ENCODE measurements at regions not wholly inside any gene's neighbourhood (a gene's known extent, or its start where the extent isn't known, plus 50 kb on each side); places are given as distances from the start of the nearest gene placed in this dataset.

DNA sequence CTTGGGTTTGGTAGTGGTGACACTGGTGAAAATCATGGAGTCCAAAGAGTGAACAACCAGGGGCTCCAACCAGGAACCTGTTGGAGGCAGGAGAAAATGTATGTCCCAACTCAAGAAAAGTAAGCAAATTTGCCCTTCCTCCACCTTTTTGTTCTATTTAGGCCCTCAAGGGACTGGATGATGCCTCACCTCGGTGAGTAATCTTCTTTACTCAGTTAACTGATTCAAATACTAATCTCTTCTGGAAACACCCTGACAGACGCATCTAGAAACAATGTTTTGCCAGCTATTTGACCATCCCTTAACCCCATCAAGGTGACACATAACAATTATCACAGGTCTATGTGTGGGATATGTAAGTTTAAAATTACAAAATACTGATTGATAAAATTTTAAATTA, 272.4 kb upstream of the FOXG1 start:
- TF ChIP-seq, protein P1, sequence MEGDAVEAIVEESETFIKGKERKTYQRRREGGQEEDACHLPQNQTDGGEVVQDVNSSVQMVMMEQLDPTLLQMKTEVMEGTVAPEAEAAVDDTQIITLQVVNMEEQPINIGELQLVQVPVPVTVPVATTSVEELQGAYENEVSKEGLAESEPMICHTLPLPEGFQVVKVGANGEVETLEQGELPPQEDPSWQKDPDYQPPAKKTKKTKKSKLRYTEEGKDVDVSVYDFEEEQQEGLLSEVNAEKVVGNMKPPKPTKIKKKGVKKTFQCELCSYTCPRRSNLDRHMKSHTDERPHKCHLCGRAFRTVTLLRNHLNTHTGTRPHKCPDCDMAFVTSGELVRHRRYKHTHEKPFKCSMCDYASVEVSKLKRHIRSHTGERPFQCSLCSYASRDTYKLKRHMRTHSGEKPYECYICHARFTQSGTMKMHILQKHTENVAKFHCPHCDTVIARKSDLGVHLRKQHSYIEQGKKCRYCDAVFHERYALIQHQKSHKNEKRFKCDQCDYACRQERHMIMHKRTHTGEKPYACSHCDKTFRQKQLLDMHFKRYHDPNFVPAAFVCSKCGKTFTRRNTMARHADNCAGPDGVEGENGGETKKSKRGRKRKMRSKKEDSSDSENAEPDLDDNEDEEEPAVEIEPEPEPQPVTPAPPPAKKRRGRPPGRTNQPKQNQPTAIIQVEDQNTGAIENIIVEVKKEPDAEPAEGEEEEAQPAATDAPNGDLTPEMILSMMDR (IDR thresholded peaks at IDR 0.05; ENCODE audit: borderline replicate concordance, insufficient read depth, low read depth, low read length), result no peak
- no peak overlapping the region for H3K4me3 ChIP-seq (ENCODE audit: low read depth, low read length)

- H3K4me3 ChIP-seq (ENCODE audit: low read depth, low read length), result no peak overlapping the region
- TF ChIP-seq, protein P1 (IDR thresholded peaks at IDR 0.05; ENCODE audit: borderline replicate concordance, insufficient read depth, low read depth, low read length), result no peak
These were observed 270.2 kb upstream of the FOXG1 start for GRCh38 chr14:28496364-28496763.

GRCh38 chr14:28502517-28502916, 264.1 kb upstream of the FOXG1 start:
- H3K4me3 ChIP-seq (ENCODE audit: low read depth, low read length), result no peak overlapping the region
- TF ChIP-seq, protein P1 (IDR thresholded peaks at IDR 0.05; ENCODE audit: borderline replicate concordance, insufficient read depth, low read depth, low read length), result no peak

- H3K4me3 ChIP-seq (ENCODE audit: low read depth, low read length), result no peak overlapping the region
- TF ChIP-seq, protein P1 (IDR thresholded peaks at IDR 0.05; ENCODE audit: borderline replicate concordance, insufficient read depth, low read depth, low read length), result no peak
These were observed 251.0 kb upstream of the FOXG1 start for GRCh38 chr14:28515571-28515970.

GRCh38 chr14:28536889-28537288, 229.7 kb upstream of the FOXG1 start:
- TF ChIP-seq, protein P1 (IDR thresholded peaks at IDR 0.05; ENCODE audit: borderline replicate concordance, insufficient read depth, low read depth, low read length), result no peak
- no peak overlapping the region for H3K4me3 ChIP-seq (ENCODE audit: low read depth, low read length)

DNA sequence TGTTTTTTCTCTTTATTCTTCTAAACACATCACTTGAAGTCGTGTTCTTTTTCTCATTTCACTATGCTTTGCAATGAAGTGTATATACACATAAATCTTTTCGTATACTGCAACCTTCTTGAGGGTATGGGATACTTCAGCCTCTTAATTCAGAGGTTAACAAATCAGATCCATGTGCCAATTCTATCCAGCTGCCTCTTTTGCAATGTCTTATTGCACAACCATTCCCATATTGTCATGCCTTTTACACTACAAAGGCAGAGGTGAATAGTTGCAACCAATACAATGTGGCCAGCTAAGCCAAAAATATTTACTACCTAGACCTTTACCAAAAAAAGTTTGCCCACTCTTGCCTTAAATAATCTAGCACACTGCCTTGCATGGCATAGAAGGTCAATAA, 224.5 kb upstream of the FOXG1 start:
- H3K4me3 ChIP-seq (ENCODE audit: low read depth, low read length), result no peak overlapping the region
- TF ChIP-seq, protein P1 (IDR thresholded peaks at IDR 0.05; ENCODE audit: borderline replicate concordance, insufficient read depth, low read depth, low read length), result no peak

- no peak overlapping the region for H3K4me3 ChIP-seq (ENCODE audit: low read depth, low read length)
- TF ChIP-seq, protein P1 (IDR thresholded peaks at IDR 0.05; ENCODE audit: borderline replicate concordance, insufficient read depth, low read depth, low read length), result no peak
These were observed 201.2 kb upstream of the FOXG1 start for GRCh38 chr14:28565345-28565744.

Data from GM12875 (cell line).